Stomach (tissue), 4 donors: ENCODE measurements at regions not wholly inside any gene's neighbourhood (a gene's known extent, or its start where the extent isn't known, plus 50 kb on each side); places are given as distances from the start of the nearest gene placed in this dataset.

Experiments
- CTCF ChIP-seq, 7 experiments: fragments of 450-650 bp in 4 of 7; fragments of 200-600 bp in 3 of 7; sonication (generic) in 3 of 7; IDR thresholded peaks; one replicate each; pipeline ENCODE4 v1.5.1; 2016 to 2019; ENCODE audit warnings: antibody characterized with exemption in 7 of 7, control low read depth in 2 of 7, mild to moderate bottlenecking in 1 of 7
- POLR2A ChIP-seq, 4 donors: fragments of 450-650 bp; IDR thresholded peaks; one replicate each; pipeline ENCODE4 v1.6.1; 2016; ENCODE audit warnings: antibody characterized with exemption in 4 of 4, control low read depth in 2 of 4, mild to moderate bottlenecking in 1 of 4, moderate library complexity in 1 of 4
- POLR2AphosphoS5 ChIP-seq, 3 donors: sonication (generic); formaldehyde crosslinking; IDR thresholded peaks; one replicate each; pipeline ENCODE4 v1.6.1; 2016; ENCODE audit warnings: antibody characterized with exemption in 3 of 3

- TF ChIP-seq POLR2A (IDR thresholded peaks at IDR 0.05) (no peak), POLR2AphosphoS5 (IDR thresholded peaks at IDR 0.05) (no peak), CTCF (IDR thresholded peaks at IDR 0.05) (no peak)
These were observed 976.9 kb downstream of the NLGN4Y start for GRCh38 chrY:15501181-15501580.
